Activated CD8-positive, alpha-beta memory T cell treated with anti-CD3 and anti-CD28 coated beads, Interleukin-2, amount 50 U/mL, for 4 hours (primary cell): ENCODE measurements at regions not wholly inside any gene's neighbourhood (a gene's known extent, or its start where the extent isn't known, plus 50 kb on each side); places are given as distances from the start of the nearest gene placed in this dataset.
"Not testable (repeated sequence)": the region's sequence is repeated elsewhere in the genome, so short reads cannot be mapped to it uniquely, and the experiment has no call there.

Experiments
- DNase-seq: peaks from one replicate; pipeline ENCODE4 v3.0.0-alpha.2; 2020

- no peak for DNase-seq
Measured at GRCh38 chr10:90975096-90975495, 54.2 kb upstream of the ANKRD1 start.

GRCh38 chr10:90977162-90977854 is 56.4 kb upstream of the ANKRD1 start:
- no peak for DNase-seq

- DNase-seq, result no peak
Measured at GRCh38 chr10:90977855-90978486, 57.1 kb upstream of the ANKRD1 start.

GRCh38 chr10:90982406-90983008 is 61.6 kb upstream of the ANKRD1 start:
- DNase-seq, result no peak

- DNase-seq, result no peak
Measured at GRCh38 chr10:90983914-90984549, 63.1 kb upstream of the ANKRD1 start.

- no peak for DNase-seq
Measured at GRCh38 chr10:90984898-90985297, 64.0 kb upstream of the ANKRD1 start.

GRCh38 chr10:90985321-90985933 is 64.5 kb upstream of the ANKRD1 start:
- DNase-seq, result no peak

- DNase-seq, result no peak
Measured at GRCh38 chr10:90986136-90986760, 65.4 kb upstream of the ANKRD1 start.

GRCh38 chr10:90986870-90987269 is 66.0 kb upstream of the ANKRD1 start:
- no peak for DNase-seq

- DNase-seq, result no peak
Measured at GRCh38 chr10:90987383-90987782, 66.5 kb upstream of the ANKRD1 start.

- no peak for DNase-seq
Measured at GRCh38 chr10:90988024-90988423, 67.1 kb upstream of the ANKRD1 start.

- DNase-seq, result no peak
Measured at GRCh38 chr10:90988802-90989201, 67.9 kb upstream of the ANKRD1 start.

GRCh38 chr10:90989378-90989777 is 68.5 kb upstream of the ANKRD1 start:
- no peak for DNase-seq

- no peak for DNase-seq
Measured at GRCh38 chr10:90992462-90992861, 71.6 kb upstream of the ANKRD1 start.

GRCh38 chr10:90993340-90993739 is 72.5 kb upstream of the ANKRD1 start:
- no peak for DNase-seq

GRCh38 chr10:90997670-90998069 is 76.8 kb upstream of the ANKRD1 start:
- no peak for DNase-seq

GRCh38 chr10:90998733-90999511 is 78.0 kb upstream of the ANKRD1 start:
- DNase-seq, result no peak

GRCh38 chr10:90999512-91000172 is 78.8 kb upstream of the ANKRD1 start:
- DNase-seq, result no peak

GRCh38 chr10:91000470-91000869 is 79.6 kb upstream of the ANKRD1 start:
- DNase-seq, result no peak

GRCh38 chr10:91000985-91001384 is 80.1 kb upstream of the ANKRD1 start:
- DNase-seq, result no peak

GRCh38 chr10:91002656-91003055 is 81.8 kb upstream of the ANKRD1 start:
- no peak for DNase-seq

GRCh38 chr10:91003379-91003778 is 82.5 kb upstream of the ANKRD1 start:
- DNase-seq, result not testable (repeated sequence)
